GM12878 (cell line): ENCODE measurements at regions not wholly inside any gene's neighbourhood (a gene's known extent, or its start where the extent isn't known, plus 50 kb on each side); places are given as distances from the start of the nearest gene placed in this dataset.

Experiments
- ATAC-seq: fragments of 200-7000 bp; cut with Tn5 transposase; 3 replicates; pipeline ENCODE4 v1.9.1; 2020; ENCODE audit warnings: mild to moderate bottlenecking, moderate library complexity
- BruUV-seq: library from RNA; stranded (reverse); fragments of 400-500 nt; replicated peaks from 2 replicates; lab custom pipeline; 2021; lab: Mats Ljungman, UMichigan
- CTCF ChIA-PET: fragments of 300-600 bp; sonication (Branson Sonifier 250); formaldehyde crosslinking; extraction: SDS; loops from one replicate; lab custom pipeline; 2021; ENCODE audit warnings: inconsistent platforms; lab: Yijun Ruan, JAX
- POLR2A ChIA-PET: fragments of 350-600 bp; formaldehyde crosslinking; extraction: SDS; loops from one replicate; lab custom pipeline; 2021; ENCODE audit warnings: inconsistent platforms; lab: Charles Lee
- RAD21 ChIA-PET: fragments of 300-600 bp; sonication (Branson Sonifier 250); formaldehyde crosslinking; loops from one replicate; lab custom pipeline; 2023; ENCODE audit warnings: antibody characterized with exemption; ENCODE audit not compliant: unreplicated experiment; lab: Charles Lee
- SMC1A ChIA-PET: fragments of 300-600 bp; sonication (Branson Sonifier 250); formaldehyde crosslinking; loops from one replicate; lab custom pipeline; 2023; ENCODE audit not compliant: unreplicated experiment, uncharacterized antibody; lab: Charles Lee
- DNase-seq: peaks from one replicate; pipeline ENCODE4 v3.0.0-alpha.2; 2011; ENCODE audit warnings: low read depth, low spot score
- FAIRE-seq: peaks from 3 replicates; lab custom pipeline; 2011; peaks lifted over from hg19 to GRCh38; lab: Jason Lieb, UNC
- H2AFZ ChIP-seq: 2 replicates; pipeline ENCODE4 v1.6.0; 2011; ENCODE audit warnings: low read depth, low read length, control low read depth; ENCODE audit not compliant: control insufficient read depth
- H3K27ac ChIP-seq: 2 replicates; pipeline ENCODE4 v1.5.1; 2011; ENCODE audit warnings: control low read depth; ENCODE audit not compliant: control insufficient read depth, insufficient read depth
- H3K27me3 ChIP-seq, 2 experiments: replicated peaks in 1 of 2; 2 replicates each; pipeline versions ENCODE4 v1.6.0 to v1.6.1; 2011; ENCODE audit warnings: low read length in 1 of 2; ENCODE audit not compliant: control insufficient read depth in 2 of 2, insufficient read depth in 2 of 2
- H3K36me3 ChIP-seq, 2 experiments: 2 replicates each; pipeline ENCODE4 v1.5.1; 2011; ENCODE audit warnings: low read length in 1 of 2; ENCODE audit not compliant: control insufficient read depth in 2 of 2, insufficient read depth in 2 of 2
- H3K4me1 ChIP-seq: 2 replicates; pipeline ENCODE4 v1.6.1; 2011; ENCODE audit warnings: mild to moderate bottlenecking, low read length, moderate library complexity, mixed read lengths; ENCODE audit not compliant: control insufficient read depth, insufficient read depth
- H3K4me2 ChIP-seq: 2 replicates; pipeline ENCODE4 v1.6.0; 2011; ENCODE audit warnings: control low read depth; ENCODE audit not compliant: control insufficient read depth, insufficient read depth
- H3K4me3 ChIP-seq: fragments of 200-600 bp; sonication (generic); 2 replicates; pipeline ENCODE4 v1.5.1; 2016
- H3K79me2 ChIP-seq: 2 replicates; pipeline ENCODE4 v1.6.0; 2011; ENCODE audit warnings: low read length; ENCODE audit not compliant: control insufficient read depth, insufficient read depth
- H3K9ac ChIP-seq: 2 replicates; pipeline ENCODE4 v1.8.0; 2011; ENCODE audit warnings: low read length, control low read depth, mixed read lengths; ENCODE audit not compliant: control insufficient read depth, insufficient read depth
- H3K9me3 ChIP-seq: replicated peaks from 3 replicates; pipeline ENCODE4 v1.5.1; 2011; ENCODE audit warnings: mild to moderate bottlenecking, low read length; ENCODE audit not compliant: control insufficient read depth, insufficient read depth
- H4K20me1 ChIP-seq: 2 replicates; pipeline ENCODE4 v1.6.0; 2011; ENCODE audit not compliant: control insufficient read depth, insufficient read depth
- CREM ChIP-seq: IDR thresholded peaks from 2 replicates; pipeline ENCODE4 v1.6.1; 2014; ENCODE audit warnings: antibody characterized with exemption, low read depth
- EZH2 ChIP-seq: IDR thresholded peaks from 2 replicates; pipeline ENCODE4 v1.6.1; 2012; ENCODE audit warnings: low read depth, mild to moderate bottlenecking, control low read depth, inconsistent platforms, low read length, borderline replicate concordance; ENCODE audit not compliant: control insufficient read depth
- IKZF2 ChIP-seq, 2 experiments: fragments of 450-650 bp; IDR thresholded peaks; 2 replicates each; pipeline ENCODE4 v1.6.1; 2017; ENCODE audit warnings: mild to moderate bottlenecking in 2 of 2, moderate library complexity in 2 of 2
- IRF3 ChIP-seq: fragments of 450-650 bp; IDR thresholded peaks from 2 replicates; pipeline ENCODE4 v1.6.1; 2014; ENCODE audit warnings: mild to moderate bottlenecking
- JUNB ChIP-seq: IDR thresholded peaks from 2 replicates; pipeline ENCODE4 v1.6.1; 2016; ENCODE audit warnings: antibody characterized with exemption, mild to moderate bottlenecking
- NFYB ChIP-seq: IDR thresholded peaks from 2 replicates; pipeline ENCODE4 v1.6.1; 2011; ENCODE audit warnings: low read depth, mild to moderate bottlenecking, low read length, improper control_type of control experiment, moderate library complexity; ENCODE audit not compliant: insufficient read depth
- RUNX3 ChIP-seq: IDR thresholded peaks from 2 replicates; pipeline ENCODE4 v1.6.1; 2012; ENCODE audit warnings: low read length, inconsistent platforms
- ZBTB4 ChIP-seq: fragments of 450-650 bp; formaldehyde crosslinking; IDR thresholded peaks from 2 replicates; pipeline ENCODE4 v1.4.0; 2022; ENCODE audit warnings: mild to moderate bottlenecking, moderate library complexity
- WGBS: methylation state at CpG from one replicate; pipeline ENCODE4 v1.1.6; 2016; ENCODE audit warnings: low lambda C conversion rate; ENCODE audit not compliant: insufficient replicate concordance, insufficient coverage; ENCODE audit errors: missing lambda C conversion rate; 5-methylcytosine and 5-hydroxymethylcytosine counted together
- in situ Hi-C: fragments of 300-500 bp; cut with MboI; formaldehyde crosslinking; loops from 9 replicates; pipeline ENCODE4 v1.14.3; 2018; ENCODE audit warnings: mixed read lengths
- intact Hi-C: fragments of 100-400 bp; cut with micrococcal nuclease; formaldehyde crosslinking; loops from one replicate; pipeline ENCODE4 v1.14.2; 2022; ENCODE audit not compliant: unreplicated experiment

DNA sequence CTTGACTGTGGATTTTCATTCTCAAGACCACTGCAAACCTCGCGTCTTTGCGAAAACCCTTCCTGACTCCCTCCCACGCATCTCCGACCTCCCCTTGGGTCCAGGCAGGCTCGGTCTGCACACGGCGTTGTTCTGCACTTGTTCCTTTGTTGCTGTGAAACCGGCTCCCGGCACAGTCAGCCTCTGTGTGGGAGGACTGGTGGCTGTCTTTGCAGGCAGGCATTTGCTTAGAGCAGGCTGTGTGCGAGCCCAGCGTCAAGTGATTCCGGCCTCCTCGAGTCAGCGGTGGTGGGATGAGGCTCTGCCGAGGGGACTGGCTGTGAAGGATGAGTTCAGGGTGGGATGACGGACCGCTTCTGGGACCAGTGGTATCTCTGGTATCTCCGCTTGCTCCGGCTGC, 102.6 kb upstream of the ROPN1 start:
- BruUV-seq: no TSS peak
- Histone ChIP-seq H3K4me2 (no peak overlapping the region), H3K9ac (no peak overlapping the region), H3K36me3 (no peaks in the 10 kb centered on the region), H3K27ac (no peak overlapping the region), H2AFZ (no peak overlapping the region), H3K4me3 (no peak overlapping the region), H4K20me1 (no peaks in the 10 kb centered on the region), H3K4me1 (no peaks in the 10 kb centered on the region), H3K79me2 (no peaks in the 10 kb centered on the region), H3K9me3 (no peaks in the 10 kb centered on the region), H3K27me3 (peaks cover 0 to 3% of the 10 kb centered on the region in 2 experiments; a peak in 2 of 4 replicates)
- 42% methylated on average over 19 of the region's 20 CpGs for WGBS
- CTCF ChIA-PET: no interaction called here
- POLR2A ChIA-PET: no interaction called here
- no peak for TF ChIP-seq JUNB
- TF ChIP-seq NFYB: no peak
- no peak for TF ChIP-seq ZBTB4 (CRISPR knock-in tag)
- TF ChIP-seq EZH2: no peak
- TF ChIP-seq RUNX3: no peak
- TF ChIP-seq IRF3: no peak
- no peak for TF ChIP-seq CREM
- TF ChIP-seq IKZF2 (IDR thresholded peaks at IDR 0.05): no peak
- in situ Hi-C loops: no loop called here
- intact Hi-C loops: no loop called here
- RAD21 ChIA-PET: no interaction called here
- DNase-seq (no peak), ATAC-seq (no peak), FAIRE-seq (no peak)
- SMC1A ChIA-PET: no interaction called here
